DOHH2 (cell line): ENCODE measurements at regions not wholly inside any gene's neighbourhood (a gene's known extent, or its start where the extent isn't known, plus 50 kb on each side); places are given as distances from the start of the nearest gene placed in this dataset.

Experiments
- H3F3A ChIP-seq: fragments of 200-600 bp; sonication (generic), shearing (Covaris generic); 2 replicates; pipeline ENCODE4 v1.6.0; 2016; ENCODE audit warnings: antibody characterized with exemption, mild to moderate bottlenecking; ENCODE audit not compliant: control insufficient read depth, insufficient read depth
- H3K27ac ChIP-seq: fragments of 200-600 bp; sonication (generic); 2 replicates; pipeline ENCODE4 v1.5.1; 2014; ENCODE audit warnings: low read depth, mild to moderate bottlenecking, low read length, moderate library complexity
- H3K27me3 ChIP-seq: fragments of 200-600 bp; sonication (generic); 2 replicates; pipeline ENCODE4 v1.6.1; 2014; ENCODE audit warnings: mild to moderate bottlenecking, low read length, mixed read lengths; ENCODE audit not compliant: control insufficient read depth
- H3K36me3 ChIP-seq: fragments of 200-600 bp; sonication (generic); 2 replicates; pipeline ENCODE4 v1.6.1; 2014; ENCODE audit warnings: mild to moderate bottlenecking, low read length, moderate library complexity, mixed read lengths; ENCODE audit not compliant: control insufficient read depth
- H3K4me1 ChIP-seq: fragments of 200-600 bp; sonication (generic); 2 replicates; pipeline ENCODE4 v1.6.1; 2014; ENCODE audit warnings: mild to moderate bottlenecking, low read length, mixed read lengths; ENCODE audit not compliant: control insufficient read depth
- H3K4me2 ChIP-seq: fragments of 200-600 bp; sonication (generic); 2 replicates; pipeline ENCODE4 v1.6.0; 2014; ENCODE audit warnings: mild to moderate bottlenecking, low read length, moderate library complexity
- H3K4me3 ChIP-seq: fragments of 200-600 bp; sonication (generic); 2 replicates; pipeline ENCODE4 v1.5.1; 2014; ENCODE audit warnings: mild to moderate bottlenecking, low read length, mixed read lengths
- H3K79me2 ChIP-seq: fragments of 200-600 bp; sonication (generic); 2 replicates; pipeline ENCODE4 v1.6.1; 2014; ENCODE audit warnings: mild to moderate bottlenecking, low read length, mixed read lengths; ENCODE audit not compliant: control insufficient read depth
- H3K9me2 ChIP-seq: fragments of 200-600 bp; sonication (generic); replicated peaks from 2 replicates; pipeline ENCODE4 v1.6.1; 2014; ENCODE audit warnings: mild to moderate bottlenecking, low read length, mixed read lengths; ENCODE audit not compliant: control insufficient read depth
- H3K9me3 ChIP-seq: fragments of 200-600 bp; sonication (generic); 2 replicates; pipeline ENCODE4 v1.6.1; 2014; ENCODE audit warnings: antibody characterized with exemption, low read length, mixed read lengths; ENCODE audit not compliant: control insufficient read depth, insufficient read depth
- H4K20me1 ChIP-seq: fragments of 200-600 bp; sonication (generic); 2 replicates; pipeline ENCODE4 v1.6.0; 2014; ENCODE audit warnings: low read depth, mild to moderate bottlenecking, antibody characterized with exemption, low read length, moderate library complexity; ENCODE audit not compliant: control insufficient read depth, insufficient read depth
- EZH2phosphoT487 ChIP-seq: fragments of 200-600 bp; sonication (generic); IDR thresholded peaks from 2 replicates; pipeline ENCODE4 v1.6.1; 2017; ENCODE audit warnings: borderline replicate concordance, mild to moderate bottlenecking, antibody characterized with exemption, low read length, moderate library complexity, mixed read lengths
- TF ChIP-seq, protein P1 (sequence below): fragments of 200-600 bp; sonication (generic); IDR thresholded peaks from one replicate; pipeline ENCODE4 v1.5.1; 2014; ENCODE audit warnings: antibody characterized with exemption, mild to moderate bottlenecking, low read depth, low read length; ENCODE audit not compliant: poor library complexity, severe bottlenecking

DNA sequence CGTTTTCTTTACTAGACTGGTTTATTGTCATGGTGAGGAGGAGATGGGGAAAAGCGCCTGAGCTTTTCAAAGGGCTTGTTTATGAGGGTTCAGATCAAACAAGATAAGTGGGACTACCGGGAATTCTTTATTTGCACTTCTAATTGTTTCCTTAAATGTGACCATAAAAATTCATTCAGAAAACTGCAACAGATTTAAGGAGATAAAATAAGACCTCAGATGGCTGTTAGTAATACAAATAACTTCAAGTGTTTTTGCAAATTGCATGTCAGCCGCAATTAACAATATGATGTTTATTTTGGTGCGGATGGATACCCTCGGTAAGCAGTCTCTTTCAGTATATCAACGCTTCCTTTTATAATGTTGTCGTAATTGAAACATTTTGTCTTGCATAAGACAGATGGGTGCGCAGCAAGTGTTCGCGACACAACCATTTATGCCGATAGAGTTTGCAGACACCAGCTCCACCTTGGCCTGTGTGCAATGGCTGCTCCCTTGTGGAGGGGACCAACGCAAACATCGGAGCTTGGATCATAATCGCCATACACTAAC lies 151.0 kb downstream of the C4orf33 start:
- Histone ChIP-seq H3F3A (no peaks in the 10 kb centered on the region), H3K79me2 (no peaks in the 10 kb centered on the region), H3K4me2 (no peak overlapping the region), H3K9me3 (no peaks in the 10 kb centered on the region), H3K4me3 (no peak overlapping the region), H3K36me3 (no peaks in the 10 kb centered on the region), H4K20me1 (no peaks in the 10 kb centered on the region), H3K27ac (no peak overlapping the region), H3K27me3 (no peaks in the 10 kb centered on the region), H3K9me2 (no peaks in the 10 kb centered on the region), H3K4me1 (no peaks in the 10 kb centered on the region)
- TF ChIP-seq, protein P1, sequence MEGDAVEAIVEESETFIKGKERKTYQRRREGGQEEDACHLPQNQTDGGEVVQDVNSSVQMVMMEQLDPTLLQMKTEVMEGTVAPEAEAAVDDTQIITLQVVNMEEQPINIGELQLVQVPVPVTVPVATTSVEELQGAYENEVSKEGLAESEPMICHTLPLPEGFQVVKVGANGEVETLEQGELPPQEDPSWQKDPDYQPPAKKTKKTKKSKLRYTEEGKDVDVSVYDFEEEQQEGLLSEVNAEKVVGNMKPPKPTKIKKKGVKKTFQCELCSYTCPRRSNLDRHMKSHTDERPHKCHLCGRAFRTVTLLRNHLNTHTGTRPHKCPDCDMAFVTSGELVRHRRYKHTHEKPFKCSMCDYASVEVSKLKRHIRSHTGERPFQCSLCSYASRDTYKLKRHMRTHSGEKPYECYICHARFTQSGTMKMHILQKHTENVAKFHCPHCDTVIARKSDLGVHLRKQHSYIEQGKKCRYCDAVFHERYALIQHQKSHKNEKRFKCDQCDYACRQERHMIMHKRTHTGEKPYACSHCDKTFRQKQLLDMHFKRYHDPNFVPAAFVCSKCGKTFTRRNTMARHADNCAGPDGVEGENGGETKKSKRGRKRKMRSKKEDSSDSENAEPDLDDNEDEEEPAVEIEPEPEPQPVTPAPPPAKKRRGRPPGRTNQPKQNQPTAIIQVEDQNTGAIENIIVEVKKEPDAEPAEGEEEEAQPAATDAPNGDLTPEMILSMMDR = no peak
- TF ChIP-seq EZH2phosphoT487 = no peak

DNA sequence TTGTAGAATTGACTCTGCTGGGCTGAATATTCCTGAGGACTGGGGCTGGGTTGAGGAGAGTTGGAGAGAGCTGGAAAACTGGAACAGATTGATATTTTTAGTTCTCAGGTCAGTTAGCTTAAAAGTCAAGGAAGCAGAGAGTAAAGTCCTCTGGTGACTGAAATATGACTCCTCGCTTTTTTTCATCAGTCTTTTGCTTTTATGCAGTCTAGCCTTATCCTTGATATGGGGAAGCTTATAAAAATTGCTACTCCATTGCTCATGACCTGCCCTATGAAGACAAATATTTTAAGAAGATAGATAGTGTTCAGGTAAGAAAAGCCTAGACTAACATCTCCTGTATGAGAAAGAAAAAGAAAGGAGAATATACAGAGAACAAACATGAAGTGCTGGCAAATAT lies 152.7 kb downstream of the C4orf33 start:
- Histone ChIP-seq H3K27ac (no peak overlapping the region), H3K4me3 (no peak overlapping the region), H3K9me3 (no peaks in the 10 kb centered on the region), H4K20me1 (no peaks in the 10 kb centered on the region), H3K27me3 (no peaks in the 10 kb centered on the region), H3K4me1 (no peaks in the 10 kb centered on the region), H3K4me2 (no peak overlapping the region), H3K36me3 (no peaks in the 10 kb centered on the region), H3K79me2 (no peaks in the 10 kb centered on the region), H3K9me2 (no peaks in the 10 kb centered on the region), H3F3A (no peaks in the 10 kb centered on the region)
- TF ChIP-seq, protein P1 = no peak
- no peak for TF ChIP-seq EZH2phosphoT487

DNA sequence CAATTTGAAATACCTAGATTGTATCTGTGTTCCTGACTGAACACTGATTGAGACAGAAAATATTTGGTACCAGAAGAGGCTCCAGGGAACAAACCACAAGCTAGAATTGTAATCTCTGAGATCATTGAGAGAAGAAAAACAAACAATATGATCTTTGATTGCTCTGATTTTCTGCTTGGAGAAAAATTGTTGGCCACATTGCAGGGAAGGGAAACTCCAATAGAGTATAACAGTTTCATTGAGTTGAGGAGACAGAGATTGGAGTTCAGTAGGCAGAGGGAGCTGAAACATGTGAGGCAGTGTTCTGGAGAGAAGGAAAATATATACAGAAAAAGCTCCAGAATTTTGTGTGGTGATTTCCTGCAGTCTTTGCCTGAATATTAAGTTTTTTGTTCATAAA lies 158.2 kb downstream of the C4orf33 start:
- Histone ChIP-seq H3K27me3 (no peaks in the 10 kb centered on the region), H3K9me3 (no peaks in the 10 kb centered on the region), H3K4me3 (no peak overlapping the region), H3K4me1 (no peaks in the 10 kb centered on the region), H3F3A (no peaks in the 10 kb centered on the region), H3K79me2 (no peaks in the 10 kb centered on the region), H4K20me1 (no peaks in the 10 kb centered on the region), H3K4me2 (no peak overlapping the region), H3K9me2 (no peaks in the 10 kb centered on the region), H3K27ac (no peak overlapping the region), H3K36me3 (no peaks in the 10 kb centered on the region)
- TF ChIP-seq EZH2phosphoT487 = no peak
- TF ChIP-seq, protein P1 = no peak
